ENCODE measurements at regions not wholly inside any gene's neighbourhood (a gene's known extent, or its start where the extent isn't known, plus 50 kb on each side); places are given as distances from the start of the nearest gene placed in this dataset.

DNA sequence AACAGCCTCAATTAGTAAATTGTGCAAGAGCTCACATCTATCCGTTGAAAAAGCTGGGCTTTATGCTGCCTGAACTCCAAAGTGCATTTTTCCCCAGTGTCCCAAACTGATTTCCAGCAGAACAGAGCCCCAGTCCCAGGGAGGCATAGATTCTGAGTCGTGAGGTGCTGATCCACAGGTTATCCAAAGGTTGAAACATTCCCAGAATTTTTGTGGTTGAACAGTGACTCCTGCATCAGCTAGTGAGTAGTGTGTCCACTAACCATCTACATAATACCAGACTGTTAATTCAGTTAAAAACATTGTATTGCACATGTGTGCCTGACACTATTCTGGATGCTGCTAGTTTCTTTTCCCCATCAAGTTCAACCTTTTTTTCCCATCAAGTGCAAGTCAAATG, 761.5 kb downstream of the GATA3 start:
- no peaks in the 10 kb centered on the region for H3K36me3 ChIP-seq
- WGBS, 2 donors: 60 to 86% methylated on average over 2 of the region's 2 CpGs
- no peak overlapping the region for H3K4me3 ChIP-seq (replicated peaks in 1 of 3)
- no peaks in the 10 kb centered on the region for H3K4me1 ChIP-seq
- no peaks in the 10 kb centered on the region for H3K9me3 ChIP-seq
- no peak for TF ChIP-seq POLR2A (IDR thresholded peaks at IDR 0.05)
- TF ChIP-seq, protein P1, sequence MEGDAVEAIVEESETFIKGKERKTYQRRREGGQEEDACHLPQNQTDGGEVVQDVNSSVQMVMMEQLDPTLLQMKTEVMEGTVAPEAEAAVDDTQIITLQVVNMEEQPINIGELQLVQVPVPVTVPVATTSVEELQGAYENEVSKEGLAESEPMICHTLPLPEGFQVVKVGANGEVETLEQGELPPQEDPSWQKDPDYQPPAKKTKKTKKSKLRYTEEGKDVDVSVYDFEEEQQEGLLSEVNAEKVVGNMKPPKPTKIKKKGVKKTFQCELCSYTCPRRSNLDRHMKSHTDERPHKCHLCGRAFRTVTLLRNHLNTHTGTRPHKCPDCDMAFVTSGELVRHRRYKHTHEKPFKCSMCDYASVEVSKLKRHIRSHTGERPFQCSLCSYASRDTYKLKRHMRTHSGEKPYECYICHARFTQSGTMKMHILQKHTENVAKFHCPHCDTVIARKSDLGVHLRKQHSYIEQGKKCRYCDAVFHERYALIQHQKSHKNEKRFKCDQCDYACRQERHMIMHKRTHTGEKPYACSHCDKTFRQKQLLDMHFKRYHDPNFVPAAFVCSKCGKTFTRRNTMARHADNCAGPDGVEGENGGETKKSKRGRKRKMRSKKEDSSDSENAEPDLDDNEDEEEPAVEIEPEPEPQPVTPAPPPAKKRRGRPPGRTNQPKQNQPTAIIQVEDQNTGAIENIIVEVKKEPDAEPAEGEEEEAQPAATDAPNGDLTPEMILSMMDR (IDR thresholded peaks at IDR 0.05): no peak
- H3K27me3 ChIP-seq: no peaks in the 10 kb centered on the region
- no peak overlapping the region for H3K27ac ChIP-seq
- no peak for DNase-seq
- intact Hi-C loops (cut with DNase I): no loop called here

DNA sequence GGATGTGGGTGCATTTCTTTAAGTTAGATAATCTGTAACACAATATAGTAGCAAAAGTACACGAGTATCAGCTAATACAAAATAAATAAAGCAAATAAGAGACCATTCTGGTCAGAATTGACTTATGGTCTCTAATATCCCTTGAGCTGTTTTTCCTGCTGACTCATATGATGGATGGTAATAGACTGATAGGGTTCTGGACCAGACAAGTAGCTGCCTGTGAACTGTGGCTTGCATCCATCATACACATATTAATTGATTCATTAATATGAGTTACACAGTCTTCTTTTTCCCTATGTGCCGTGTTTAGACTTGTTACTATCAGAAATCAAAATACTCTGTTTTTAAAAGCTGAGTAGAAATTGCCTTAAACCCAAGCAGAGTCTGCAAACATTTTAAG, 762.8 kb downstream of the GATA3 start:
- no peaks in the 10 kb centered on the region for H3K4me1 ChIP-seq
- intact Hi-C loops (cut with DNase I): no loop called here
- no peak overlapping the region for H3K4me3 ChIP-seq (replicated peaks in 1 of 3)
- H3K9me3 ChIP-seq: no peaks in the 10 kb centered on the region
- H3K27ac ChIP-seq: no peak overlapping the region
- no peak for TF ChIP-seq POLR2A (IDR thresholded peaks at IDR 0.05)
- TF ChIP-seq, protein P1 (IDR thresholded peaks at IDR 0.05): no peak
- 74 to 76% methylated on average over 2 of the region's 2 CpGs for WGBS, 2 donors
- no peaks in the 10 kb centered on the region for H3K27me3 ChIP-seq
- no peaks in the 10 kb centered on the region for H3K36me3 ChIP-seq
- no peak for DNase-seq

DNA sequence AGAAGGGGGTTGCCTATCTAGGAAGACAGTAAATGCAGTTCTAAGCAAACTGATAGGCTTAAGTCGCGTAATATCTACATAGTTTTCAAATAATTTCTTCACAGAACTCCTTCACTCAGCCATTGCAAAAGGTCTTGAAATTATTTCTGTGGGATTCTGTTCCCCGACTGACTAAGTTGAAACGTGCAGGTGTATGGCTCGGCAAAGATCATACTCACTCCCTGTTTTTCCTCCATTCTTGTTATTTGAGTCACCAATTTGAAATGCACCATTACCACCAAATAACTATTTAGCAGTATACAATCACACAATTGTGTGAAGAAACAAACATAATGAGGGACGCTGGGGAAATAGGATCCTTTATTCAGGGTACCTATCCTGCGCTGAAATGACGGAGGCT, 771.1 kb downstream of the GATA3 start:
- no peak overlapping the region for H3K4me3 ChIP-seq (replicated peaks in 1 of 3)
- H3K27me3 ChIP-seq: no peaks in the 10 kb centered on the region
- no peaks in the 10 kb centered on the region for H3K4me1 ChIP-seq
- H3K27ac ChIP-seq: no peak overlapping the region
- 78 to 80% methylated on average over 8 of the region's 8 CpGs for WGBS, 2 donors
- intact Hi-C loops (cut with DNase I): no loop called here
- no peak for TF ChIP-seq POLR2A (IDR thresholded peaks at IDR 0.05)
- TF ChIP-seq, protein P1 (IDR thresholded peaks at IDR 0.05): no peak
- no peaks in the 10 kb centered on the region for H3K36me3 ChIP-seq
- no peaks in the 10 kb centered on the region for H3K9me3 ChIP-seq
- DNase-seq: no peak

DNA sequence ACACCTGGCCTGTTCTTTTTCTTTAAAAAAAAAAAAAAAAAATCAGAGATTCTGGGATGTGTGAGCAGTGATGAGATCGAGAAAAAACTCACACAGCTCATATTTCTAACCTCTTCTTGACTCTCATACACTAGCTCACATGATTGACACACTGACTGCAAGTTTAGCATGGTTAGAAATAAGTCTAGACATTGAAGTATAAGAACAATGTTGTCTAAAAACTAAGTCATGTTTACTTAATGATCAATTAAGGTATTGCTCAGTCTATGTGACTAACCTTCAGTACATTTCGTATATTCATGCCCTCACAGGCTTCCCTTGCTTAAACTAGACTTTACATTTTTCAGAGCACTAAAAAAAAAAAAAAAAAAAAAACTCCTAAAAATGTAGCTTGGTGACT, 775.1 kb downstream of the GATA3 start:
- H3K4me1 ChIP-seq: no peaks in the 10 kb centered on the region
- no peak overlapping the region for H3K4me3 ChIP-seq (replicated peaks in 1 of 3)
- DNase-seq: no peak
- TF ChIP-seq, protein P1 (IDR thresholded peaks at IDR 0.05): no peak
- TF ChIP-seq POLR2A (IDR thresholded peaks at IDR 0.05): no peak
- no peaks in the 10 kb centered on the region for H3K36me3 ChIP-seq
- intact Hi-C loops (cut with DNase I): no loop called here
- H3K27me3 ChIP-seq: no peaks in the 10 kb centered on the region
- no peak overlapping the region for H3K27ac ChIP-seq
- WGBS, 2 donors: 74 to 88% methylated on average over 2 of the region's 2 CpGs
- no peaks in the 10 kb centered on the region for H3K9me3 ChIP-seq

DNA sequence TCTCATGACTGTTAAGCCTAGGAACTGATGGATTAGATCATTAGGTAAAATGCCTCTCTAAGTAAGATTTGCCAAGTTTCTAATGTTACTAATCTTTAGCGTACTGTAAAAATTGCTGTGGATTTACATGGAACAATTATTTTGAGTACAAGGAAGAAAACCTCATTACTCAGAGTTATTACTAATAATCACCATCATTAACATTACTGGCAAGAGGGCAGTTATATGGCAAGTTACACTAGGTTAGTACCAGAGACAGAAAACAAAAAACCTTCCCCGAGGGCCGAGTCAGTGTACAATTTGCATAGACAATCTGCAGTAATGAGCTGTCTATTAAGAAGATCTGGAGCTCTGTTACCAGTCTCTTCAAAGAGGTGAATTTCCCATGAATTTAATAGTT, 775.6 kb downstream of the GATA3 start:
- no peak for TF ChIP-seq POLR2A (IDR thresholded peaks at IDR 0.05)
- TF ChIP-seq, protein P1 (IDR thresholded peaks at IDR 0.05): no peak
- Histone ChIP-seq H3K27ac (no peak overlapping the region), H3K27me3 (no peaks in the 10 kb centered on the region), H3K4me3 (replicated peaks in 1 of 3) (no peak overlapping the region), H3K4me1 (no peaks in the 10 kb centered on the region), H3K9me3 (no peaks in the 10 kb centered on the region), H3K36me3 (no peaks in the 10 kb centered on the region)
- intact Hi-C loops (cut with DNase I): no loop called here
- DNase-seq: no peak
- WGBS, 2 donors: 89 to 91% methylated on average over 3 of the region's 3 CpGs

All from thyroid gland (tissue), 4 donors.